ENCODE measurements at regions not wholly inside any gene's neighbourhood (a gene's known extent, or its start where the extent isn't known, plus 50 kb on each side); places are given as distances from the start of the nearest gene placed in this dataset.

DNA sequence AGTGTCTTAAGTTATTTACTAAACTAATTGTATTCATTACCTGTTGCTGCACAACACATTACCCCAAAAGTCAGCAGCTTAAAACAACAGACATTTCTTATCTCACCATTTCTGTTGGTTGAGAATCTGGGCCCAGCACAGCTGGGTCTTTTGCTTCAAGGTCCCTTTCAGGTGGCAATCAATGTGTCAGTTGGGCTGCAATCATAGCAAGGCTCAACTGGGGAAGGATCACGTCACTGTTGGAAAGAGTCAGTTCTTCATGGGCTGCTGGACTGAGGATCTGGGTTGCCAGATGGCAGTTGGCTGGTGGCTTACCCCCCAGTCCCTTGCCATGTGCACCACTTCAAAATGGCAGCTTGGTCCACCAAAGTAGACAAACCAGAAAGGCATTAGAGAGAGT, 261.2 kb downstream of the SUCLG1 start:
- no peak for DNase-seq
- Histone ChIP-seq H3K36me3 (no peaks in the 10 kb centered on the region), H3K27me3 (no peaks in the 10 kb centered on the region), H3K4me3 (no peak overlapping the region), H3K9me3 (no peaks in the 10 kb centered on the region), H3K27ac (no peak overlapping the region), H3K4me1 (no peaks in the 10 kb centered on the region)
- TF ChIP-seq POLR2A (IDR thresholded peaks at IDR 0.05) = no peak
- TF ChIP-seq, protein P1, sequence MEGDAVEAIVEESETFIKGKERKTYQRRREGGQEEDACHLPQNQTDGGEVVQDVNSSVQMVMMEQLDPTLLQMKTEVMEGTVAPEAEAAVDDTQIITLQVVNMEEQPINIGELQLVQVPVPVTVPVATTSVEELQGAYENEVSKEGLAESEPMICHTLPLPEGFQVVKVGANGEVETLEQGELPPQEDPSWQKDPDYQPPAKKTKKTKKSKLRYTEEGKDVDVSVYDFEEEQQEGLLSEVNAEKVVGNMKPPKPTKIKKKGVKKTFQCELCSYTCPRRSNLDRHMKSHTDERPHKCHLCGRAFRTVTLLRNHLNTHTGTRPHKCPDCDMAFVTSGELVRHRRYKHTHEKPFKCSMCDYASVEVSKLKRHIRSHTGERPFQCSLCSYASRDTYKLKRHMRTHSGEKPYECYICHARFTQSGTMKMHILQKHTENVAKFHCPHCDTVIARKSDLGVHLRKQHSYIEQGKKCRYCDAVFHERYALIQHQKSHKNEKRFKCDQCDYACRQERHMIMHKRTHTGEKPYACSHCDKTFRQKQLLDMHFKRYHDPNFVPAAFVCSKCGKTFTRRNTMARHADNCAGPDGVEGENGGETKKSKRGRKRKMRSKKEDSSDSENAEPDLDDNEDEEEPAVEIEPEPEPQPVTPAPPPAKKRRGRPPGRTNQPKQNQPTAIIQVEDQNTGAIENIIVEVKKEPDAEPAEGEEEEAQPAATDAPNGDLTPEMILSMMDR (IDR thresholded peaks at IDR 0.05) = no peak

DNA sequence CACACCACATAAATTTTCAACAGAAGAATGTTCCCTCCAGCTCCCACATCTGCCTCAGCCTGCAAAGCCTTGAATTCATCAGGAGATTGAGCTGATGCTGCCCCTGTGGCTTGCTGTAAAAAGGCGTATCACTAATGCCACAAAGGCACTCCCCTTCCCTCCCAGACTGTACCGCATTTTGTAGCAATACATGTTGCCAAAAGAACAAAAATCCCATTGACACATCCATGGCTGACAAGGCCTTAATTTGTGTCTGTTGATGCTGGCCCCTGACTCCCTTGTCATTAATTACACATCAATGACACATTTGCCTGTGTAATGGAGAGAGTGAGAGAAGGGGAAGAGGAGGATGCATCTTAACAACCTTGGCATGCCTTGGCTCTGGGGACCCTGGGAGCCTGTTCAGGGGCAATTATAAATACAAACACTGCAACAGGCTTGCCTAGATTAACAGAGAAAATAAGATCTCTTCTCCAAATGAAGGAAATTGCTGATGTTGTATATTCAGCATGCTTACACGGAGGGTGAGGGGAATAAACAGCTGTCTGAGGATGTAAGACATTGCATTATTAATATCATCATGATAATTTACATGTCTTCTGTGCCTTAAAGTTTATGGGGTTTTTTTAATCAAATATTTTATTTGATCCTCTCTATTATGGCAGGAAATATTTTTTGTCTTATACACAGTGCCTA, 264.0 kb downstream of the SUCLG1 start:
- no peak for TF ChIP-seq POLR2A (IDR thresholded peaks at IDR 0.05)
- TF ChIP-seq, protein P1 (IDR thresholded peaks at IDR 0.05) = no peak

GRCh38 chr2:84194181-84194580, 264.9 kb downstream of the SUCLG1 start:
- Histone ChIP-seq H3K27me3 (no peaks in the 10 kb centered on the region), H3K36me3 (no peaks in the 10 kb centered on the region), H3K4me1 (no peaks in the 10 kb centered on the region), H3K4me3 (no peak overlapping the region), H3K9me3 (no peaks in the 10 kb centered on the region), H3K27ac (no peak overlapping the region)
- DNase-seq = no peak
- TF ChIP-seq POLR2A (IDR thresholded peaks at IDR 0.05) = no peak

More for the DNA sequence above, 264.0 kb downstream of the SUCLG1 start:
- H3K9me3 ChIP-seq = no peaks in the 10 kb centered on the region
- no peaks in the 10 kb centered on the region for H3K27me3 ChIP-seq
- H3K4me1 ChIP-seq = no peaks in the 10 kb centered on the region
- DNase-seq = no peak
- no peak overlapping the region for H3K27ac ChIP-seq
- H3K4me3 ChIP-seq = no peak overlapping the region
- no peaks in the 10 kb centered on the region for H3K36me3 ChIP-seq

DNA sequence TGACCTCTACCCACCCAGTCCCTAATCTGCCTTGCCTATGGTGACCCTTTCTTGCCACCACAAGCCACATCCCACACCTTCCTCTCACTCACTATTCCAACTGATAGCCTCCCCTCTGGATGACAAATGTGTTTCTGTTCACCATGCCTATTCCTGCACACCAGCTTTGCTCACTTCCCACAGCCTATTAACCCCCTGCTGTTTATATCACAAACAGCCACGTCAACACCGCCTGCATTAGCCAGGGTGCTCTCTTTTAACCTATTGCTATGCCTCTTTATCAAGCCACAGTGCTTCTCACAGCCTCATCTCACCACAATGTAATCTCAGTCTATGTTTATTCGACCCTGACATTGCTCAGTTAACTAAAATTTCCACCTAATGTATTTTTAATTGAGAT, 271.8 kb downstream of the SUCLG1 start:
- H3K4me1 ChIP-seq = no peaks in the 10 kb centered on the region
- DNase-seq = no peak
- no peaks in the 10 kb centered on the region for H3K36me3 ChIP-seq
- TF ChIP-seq, protein P1 (IDR thresholded peaks at IDR 0.05) = no peak
- TF ChIP-seq POLR2A (IDR thresholded peaks at IDR 0.05) = no peak
- no peaks in the 10 kb centered on the region for H3K9me3 ChIP-seq
- no peak overlapping the region for H3K27ac ChIP-seq
- no peaks in the 10 kb centered on the region for H3K27me3 ChIP-seq
- no peak overlapping the region for H3K4me3 ChIP-seq

DNA sequence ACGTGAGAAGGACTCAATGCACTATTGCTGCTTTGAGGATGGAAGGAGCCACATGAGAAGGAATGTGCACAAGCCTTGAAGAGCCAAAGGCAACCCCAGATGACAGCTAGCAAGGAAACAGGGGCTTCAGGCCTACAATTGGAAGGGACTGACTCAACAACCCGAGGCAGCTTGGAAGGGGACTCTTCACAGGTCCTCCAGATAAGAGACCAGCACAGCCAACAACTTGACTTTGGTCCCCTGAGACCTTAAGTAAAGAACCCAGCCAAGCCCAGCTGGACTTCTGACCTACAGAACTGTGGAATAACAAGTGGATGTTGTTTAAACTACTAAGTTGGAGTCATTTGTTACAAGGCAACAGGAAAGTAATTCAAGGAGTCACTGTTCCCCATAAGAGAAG, 277.2 kb downstream of the SUCLG1 start:
- Histone ChIP-seq H3K4me1 (no peaks in the 10 kb centered on the region), H3K27me3 (no peaks in the 10 kb centered on the region), H3K9me3 (no peaks in the 10 kb centered on the region), H3K4me3 (no peak overlapping the region), H3K27ac (no peak overlapping the region), H3K36me3 (no peaks in the 10 kb centered on the region)
- no peak for TF ChIP-seq POLR2A (IDR thresholded peaks at IDR 0.05)
- TF ChIP-seq, protein P1 (IDR thresholded peaks at IDR 0.05) = no peak
- DNase-seq = no peak

DNA sequence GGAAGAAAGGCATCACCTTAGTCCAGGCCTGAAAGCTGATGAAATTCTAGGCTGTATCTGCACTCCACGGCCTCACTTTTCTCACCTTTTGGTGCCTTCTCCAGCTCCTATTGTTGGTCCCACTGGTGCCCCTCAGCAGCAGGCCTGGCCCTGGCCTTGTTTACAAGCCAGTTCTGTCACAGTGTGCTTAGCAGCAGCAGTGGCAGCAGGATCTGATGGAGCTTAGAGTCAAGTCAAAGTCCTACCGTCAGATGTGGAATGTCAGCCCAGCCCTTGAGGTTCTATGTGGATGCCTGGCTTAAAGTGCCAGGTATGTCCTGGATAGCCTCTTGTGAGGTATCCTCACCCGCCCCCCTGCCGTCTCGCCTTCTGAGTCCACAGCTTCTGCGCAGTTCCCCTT, 281.3 kb downstream of the SUCLG1 start:
- no peaks in the 10 kb centered on the region for H3K27me3 ChIP-seq
- DNase-seq = no peak
- H3K4me3 ChIP-seq = no peak overlapping the region
- no peaks in the 10 kb centered on the region for H3K9me3 ChIP-seq
- TF ChIP-seq, protein P1 (IDR thresholded peaks at IDR 0.05) = no peak
- TF ChIP-seq POLR2A (IDR thresholded peaks at IDR 0.05) = no peak
- no peaks in the 10 kb centered on the region for H3K36me3 ChIP-seq
- no peaks in the 10 kb centered on the region for H3K4me1 ChIP-seq
- no peak overlapping the region for H3K27ac ChIP-seq
